ENCODE measurements at regions not wholly inside any gene's neighbourhood (a gene's known extent, or its start where the extent isn't known, plus 50 kb on each side); places are given as distances from the start of the nearest gene placed in this dataset.

DNA sequence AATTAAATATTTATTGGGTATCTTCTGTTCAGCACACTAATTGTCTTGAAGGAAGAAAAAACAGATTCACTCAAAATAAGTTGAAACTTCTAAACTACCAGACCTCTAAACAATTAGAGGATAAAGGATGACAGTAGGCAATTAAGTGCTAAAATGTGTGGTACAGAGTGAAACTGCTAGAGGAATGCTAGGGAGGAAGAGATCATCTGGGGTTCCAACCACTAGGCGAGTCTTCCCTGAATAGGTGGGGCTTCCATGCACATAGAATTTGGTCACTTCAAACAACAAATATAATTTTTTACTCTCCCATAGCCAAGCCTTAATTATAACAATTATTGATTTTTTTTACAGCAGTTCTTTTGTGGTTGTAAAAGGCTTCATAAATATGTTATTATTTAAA lies 559.0 kb upstream of the ZEB2 start:
- no peak for DNase-seq

DNA sequence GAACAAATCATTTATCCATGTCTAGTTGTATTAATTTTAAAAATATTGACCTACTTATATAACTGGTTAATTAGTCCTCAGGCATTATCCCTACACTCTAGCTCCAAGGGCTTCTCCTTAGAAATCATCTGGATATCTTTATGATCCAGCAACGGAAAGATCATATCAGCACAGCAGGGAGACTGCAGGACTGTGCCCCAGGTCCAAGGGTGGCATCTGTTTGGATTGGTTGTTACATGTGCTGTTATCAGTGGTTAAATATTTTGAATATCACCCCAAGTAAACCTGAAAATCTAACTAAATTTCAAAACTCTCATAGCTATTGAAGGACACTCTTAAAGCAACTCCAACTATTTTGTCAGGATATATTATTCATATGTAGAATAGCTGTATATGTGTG lies 556.2 kb upstream of the ZEB2 start:
- DNase-seq: no peak

DNA sequence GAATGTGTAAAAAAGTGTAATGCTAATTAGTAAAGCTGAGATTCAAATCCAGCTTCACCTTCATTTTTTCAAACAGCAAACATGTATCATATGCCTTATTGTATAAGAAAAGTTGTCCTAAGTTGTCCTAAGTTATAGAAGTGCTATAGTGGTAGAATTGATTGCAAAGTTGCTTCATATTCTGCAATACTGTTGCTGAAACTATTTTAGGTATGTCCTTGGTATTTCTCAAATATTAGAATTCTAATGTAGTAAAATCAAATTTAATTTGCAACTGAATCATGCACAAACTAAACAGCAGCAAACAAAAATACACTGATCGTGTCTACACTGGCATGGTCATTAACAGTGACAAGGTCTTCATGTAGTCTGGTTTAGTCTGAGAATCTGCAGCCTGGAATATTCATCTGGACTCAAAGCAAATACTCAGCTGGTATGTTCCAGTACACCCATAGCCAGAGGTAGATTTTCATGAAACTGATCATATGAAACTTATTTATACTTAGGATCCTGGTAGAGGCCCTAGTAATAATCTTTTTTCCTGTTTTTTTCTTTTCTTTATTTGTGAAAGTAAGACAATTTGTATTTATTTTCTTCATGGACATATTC lies 555.6 kb upstream of the ZEB2 start:
- DNase-seq: no peak

DNA sequence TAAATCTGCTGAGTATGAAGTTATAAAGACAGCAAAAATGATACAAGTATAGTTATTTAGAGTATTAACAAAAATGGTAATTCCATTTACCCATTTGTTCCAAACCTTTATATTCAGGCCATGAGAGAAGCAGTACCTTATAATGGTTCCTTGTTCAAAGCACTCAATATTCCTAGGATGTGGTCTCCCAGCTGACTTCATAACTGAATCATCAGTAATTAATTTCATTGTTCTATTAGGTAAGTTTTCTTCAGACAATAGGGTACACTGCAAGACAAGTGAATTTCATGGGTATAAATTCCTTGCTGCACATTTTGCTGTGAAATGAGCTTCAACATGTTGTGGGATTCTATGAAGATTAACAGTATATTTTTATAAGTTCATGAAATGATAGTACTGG lies 550.8 kb upstream of the ZEB2 start:
- no peak for DNase-seq

DNA sequence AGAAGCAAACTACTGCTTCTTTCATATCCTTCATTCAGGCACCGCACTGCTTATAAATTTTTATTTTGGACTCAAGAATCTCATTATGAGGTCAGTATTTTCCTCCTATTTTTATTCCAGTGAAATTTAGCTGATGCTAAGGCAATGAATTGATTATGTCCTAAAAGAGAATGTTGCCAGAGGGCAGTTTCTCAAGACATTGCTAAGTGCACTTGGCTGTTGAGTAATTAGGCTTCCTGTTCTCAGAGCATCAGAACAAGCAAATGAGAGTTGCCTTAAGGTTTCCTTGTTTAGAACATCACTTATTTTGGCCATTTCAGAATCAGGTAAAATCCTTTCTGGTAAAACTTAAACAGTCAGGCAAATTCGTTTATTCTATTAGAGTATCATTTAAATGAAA lies 548.6 kb upstream of the ZEB2 start:
- no peak for DNase-seq

DNA sequence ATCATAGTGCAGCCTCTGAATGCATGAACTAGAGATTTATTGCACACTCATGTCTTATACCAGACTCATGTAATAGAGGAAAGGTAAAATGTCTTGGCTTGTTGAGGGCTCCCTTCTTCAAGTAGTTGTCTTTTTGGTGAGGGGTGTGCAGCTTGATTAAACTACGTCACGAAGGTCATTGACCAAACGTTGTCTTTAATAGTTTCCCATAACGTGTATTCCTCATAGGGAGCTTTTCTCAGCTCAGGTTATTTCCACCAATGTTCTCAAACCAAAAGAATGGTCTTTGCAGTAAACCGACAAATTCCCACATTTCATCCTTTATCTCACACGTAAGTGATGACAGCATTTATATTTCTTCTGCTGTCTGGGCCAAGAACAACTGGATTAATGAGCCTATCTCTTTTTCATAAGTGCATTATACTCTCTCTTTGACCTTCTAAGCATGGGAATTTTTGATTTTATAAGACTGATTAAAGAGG lies 547.7 kb upstream of the ZEB2 start:
- DNase-seq: no peak

DNA sequence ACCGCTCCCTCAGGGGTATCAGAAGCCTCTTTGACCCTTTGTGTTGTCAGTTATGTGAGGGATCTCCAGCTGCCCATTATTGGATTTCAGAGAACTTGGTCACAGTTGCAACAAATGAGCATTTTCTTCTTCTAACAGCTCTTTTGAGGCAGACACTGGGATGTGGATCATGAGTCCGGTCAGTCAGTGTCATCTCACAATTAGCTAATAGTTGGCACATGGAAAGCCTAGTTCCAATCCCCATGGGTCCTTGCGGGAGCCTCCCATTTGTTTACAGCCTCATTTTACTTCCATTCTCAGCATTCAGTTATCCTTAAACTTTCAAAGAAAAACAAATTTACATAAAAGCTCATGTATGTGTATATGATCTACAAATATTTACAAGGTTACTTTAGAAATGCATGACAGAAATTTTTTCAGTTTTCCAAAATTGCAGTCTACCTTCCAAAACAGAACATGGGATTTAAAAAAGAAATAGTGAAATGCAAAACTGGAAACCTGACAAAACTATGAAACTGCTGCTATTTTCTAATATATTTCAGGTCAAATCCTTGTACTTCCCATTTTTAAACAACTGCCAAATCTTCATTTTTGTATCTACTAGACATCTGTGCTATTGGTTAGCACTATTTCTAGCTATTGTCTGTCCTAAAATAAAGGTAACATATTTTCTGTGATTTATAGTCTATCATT lies 547.1 kb upstream of the ZEB2 start:
- DNase-seq: no peak

DNA sequence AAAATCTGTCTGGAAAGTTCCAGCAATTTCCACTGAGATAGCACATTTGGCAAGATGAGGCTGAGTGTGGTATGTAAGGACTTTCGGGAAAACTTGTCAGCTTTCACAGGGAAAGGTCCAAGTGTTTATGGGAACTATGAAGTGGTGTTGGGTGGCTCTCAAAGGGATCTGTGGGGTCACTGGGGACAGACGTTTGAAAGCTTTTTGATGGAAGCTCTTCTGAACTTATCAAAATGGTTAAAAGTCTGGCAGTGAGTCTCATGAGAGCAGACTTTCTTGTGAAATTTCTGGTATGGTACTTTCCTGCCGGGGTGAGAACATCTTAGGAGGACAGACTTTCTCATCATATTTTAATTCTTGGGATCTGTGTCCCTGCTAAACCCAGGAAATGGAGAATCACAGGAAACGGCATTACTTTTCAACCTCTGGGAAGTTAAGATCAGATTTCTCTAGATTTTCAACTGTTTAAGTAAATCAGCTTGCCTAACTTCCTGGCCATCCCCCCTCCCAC lies 546.3 kb upstream of the ZEB2 start:
- DNase-seq: no peak

DNA sequence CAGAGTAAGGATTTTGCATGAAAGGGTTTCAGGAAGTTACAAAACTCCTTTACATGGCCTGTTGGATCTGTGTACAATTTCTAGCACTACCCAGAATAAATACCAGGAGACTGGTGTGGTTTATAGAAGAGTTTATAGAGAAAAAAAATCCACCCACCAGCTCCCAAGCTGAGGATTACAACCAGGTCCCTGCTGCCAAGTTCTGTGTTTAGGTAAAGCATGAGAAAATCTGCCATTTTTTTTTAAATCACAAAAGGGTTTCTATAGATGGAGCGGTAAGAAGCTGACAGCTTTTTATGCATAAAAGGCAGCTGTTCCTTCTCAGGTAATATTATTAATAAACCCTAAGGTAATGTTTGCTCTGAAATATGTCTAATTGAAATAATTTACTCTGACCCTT lies 545.4 kb upstream of the ZEB2 start:
- DNase-seq: no peak

DNA sequence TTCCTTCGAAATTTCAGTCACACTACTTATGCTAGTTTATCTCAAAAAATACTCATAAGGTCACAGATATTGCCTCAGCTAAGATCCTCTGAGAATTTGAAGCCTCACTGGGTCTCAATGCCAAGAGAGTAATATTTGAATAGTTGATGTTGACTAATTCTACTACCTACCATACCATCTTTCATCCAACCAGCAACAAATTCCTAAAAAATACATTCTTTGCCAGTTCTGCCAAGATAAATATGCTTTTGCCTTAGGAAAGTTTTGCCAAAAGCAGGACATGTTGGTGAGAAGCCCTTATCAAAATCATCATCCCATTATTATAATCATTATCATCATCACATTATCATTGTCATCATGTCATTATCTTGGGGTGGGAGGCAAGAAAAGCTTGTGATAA lies 544.6 kb upstream of the ZEB2 start:
- DNase-seq: no peak

DNA sequence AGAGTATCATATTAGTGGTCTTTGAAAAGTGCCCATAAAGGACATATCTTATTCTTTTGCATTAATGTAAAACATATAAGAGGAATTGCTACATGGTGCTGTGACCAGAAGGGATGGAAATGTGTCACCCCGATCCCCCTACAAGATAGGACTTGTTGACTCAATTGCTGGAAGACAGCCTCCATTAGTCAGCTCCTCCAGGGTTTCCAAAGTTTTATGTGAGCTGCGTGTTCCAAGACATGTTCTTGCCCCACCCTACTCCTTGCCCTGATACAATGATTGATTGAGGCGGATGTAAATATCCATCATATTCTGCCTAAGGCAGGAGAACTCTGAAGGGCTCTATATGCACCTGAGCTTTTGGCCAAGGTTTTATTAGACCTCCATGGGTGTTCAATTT lies 541.0 kb upstream of the ZEB2 start:
- DNase-seq: no peak

DNA sequence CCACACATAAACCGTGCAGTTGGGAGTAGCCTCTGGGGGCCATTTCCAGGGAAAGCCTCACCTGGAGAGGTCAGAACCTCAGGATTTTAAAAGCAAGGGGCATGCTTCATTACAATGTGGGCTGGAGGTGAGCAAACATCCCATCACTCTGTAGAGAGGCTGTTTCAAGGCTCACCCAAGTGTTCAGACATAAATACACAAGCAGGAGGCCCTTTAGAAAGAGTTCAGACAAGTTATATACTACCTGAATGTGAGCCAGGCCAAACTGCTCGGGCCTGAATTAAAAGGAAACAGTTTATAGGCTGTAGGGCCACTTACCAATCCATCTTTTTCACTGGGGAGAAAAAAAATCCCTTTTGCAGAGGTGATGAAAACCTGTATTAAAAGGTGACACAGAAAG lies 540.0 kb upstream of the ZEB2 start:
- DNase-seq: no peak

DNA sequence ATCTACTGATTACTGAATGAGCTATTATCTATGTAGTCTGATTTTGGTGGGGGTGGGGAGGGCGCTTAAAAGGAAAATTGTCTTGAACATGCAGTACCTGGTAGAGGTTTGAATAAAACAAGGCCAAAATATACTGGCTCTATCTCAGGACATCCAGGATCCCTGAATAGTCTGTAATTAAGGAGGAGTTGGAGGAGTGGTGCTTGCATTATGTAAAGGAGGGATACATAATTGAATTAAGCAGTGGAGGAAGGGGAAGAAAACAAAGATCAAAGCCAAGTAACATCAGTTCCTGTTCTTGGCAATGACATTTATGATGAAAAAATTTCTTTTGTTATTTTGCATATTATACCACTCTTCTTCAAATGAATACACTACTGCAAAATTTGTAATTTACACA lies 539.4 kb upstream of the ZEB2 start:
- DNase-seq: no peak

DNA sequence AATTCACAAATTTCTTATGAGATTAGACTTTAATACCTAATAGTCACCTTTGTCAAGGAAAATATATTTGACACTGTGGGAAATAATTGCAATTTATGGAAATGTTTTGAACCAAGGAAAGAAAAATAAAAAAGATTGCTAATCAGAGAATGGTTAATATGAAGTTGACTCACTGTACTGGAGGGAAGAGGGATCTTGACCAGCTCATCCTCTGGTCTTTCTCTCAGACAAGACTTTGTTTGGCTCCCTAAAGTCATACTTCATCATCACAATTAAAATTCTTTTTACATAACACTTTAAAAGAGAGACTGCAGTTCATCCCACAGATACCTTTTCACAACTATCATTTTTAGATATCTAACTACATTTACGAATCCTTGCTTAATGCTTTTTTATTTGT lies 538.5 kb upstream of the ZEB2 start:
- DNase-seq: no peak

DNA sequence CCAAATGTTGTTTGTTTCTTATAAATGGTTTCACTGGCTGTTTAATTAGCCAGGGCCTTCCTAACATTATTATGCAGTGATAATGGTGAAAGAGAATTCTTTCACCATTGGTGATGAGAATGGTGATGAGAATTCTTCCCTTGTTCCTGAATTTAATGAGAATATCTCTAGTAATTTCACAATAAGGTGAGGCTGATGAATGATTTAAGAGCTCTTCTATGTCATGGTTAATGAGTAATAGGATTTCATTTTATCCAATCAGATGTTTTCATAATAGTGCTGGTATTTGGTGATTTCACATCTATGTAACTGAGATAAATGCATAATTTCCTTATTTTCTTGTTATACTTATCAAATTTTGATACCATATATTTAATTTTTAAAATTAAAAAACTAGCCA lies 535.7 kb upstream of the ZEB2 start:
- DNase-seq: no peak

DNA sequence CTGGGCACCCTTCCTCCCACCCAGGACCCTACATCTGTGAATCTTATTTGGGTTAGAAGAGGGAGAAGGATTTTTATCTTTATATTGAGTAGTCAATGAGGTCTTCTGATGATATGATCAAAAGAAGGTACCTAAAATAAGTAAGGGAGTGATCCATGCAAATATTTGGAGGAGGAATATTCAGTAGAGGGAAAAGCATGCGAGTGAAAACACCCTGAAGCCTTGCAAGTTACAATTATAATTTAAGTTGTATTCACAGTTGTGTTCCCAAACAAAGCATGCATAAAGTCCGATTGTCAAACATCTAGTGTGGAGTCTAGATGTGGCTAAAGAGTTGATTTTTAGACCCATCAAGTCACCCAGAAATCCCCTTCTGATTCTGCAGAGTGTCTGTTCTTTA lies 530.2 kb upstream of the ZEB2 start:
- DNase-seq: no peak

DNA sequence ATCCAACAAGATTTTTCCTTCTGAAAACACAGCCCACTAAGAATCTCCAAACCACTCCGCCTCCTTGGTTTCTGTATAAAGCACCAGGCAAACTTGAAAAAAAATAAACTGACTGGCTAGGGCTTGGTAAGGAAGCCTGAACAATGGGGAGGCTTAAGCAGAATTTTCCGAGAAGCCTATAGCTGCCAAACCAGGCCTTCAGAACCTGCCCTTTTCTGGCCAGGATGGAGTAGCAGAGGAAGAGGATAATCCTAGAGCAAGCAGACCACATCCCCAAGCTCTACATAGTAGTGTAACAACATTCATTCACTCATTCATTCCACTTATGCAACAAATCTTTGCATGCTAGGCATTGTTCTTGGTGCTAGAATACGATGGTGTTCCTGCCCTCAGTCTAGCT lies 529.6 kb upstream of the ZEB2 start:
- no peak for DNase-seq

DNA sequence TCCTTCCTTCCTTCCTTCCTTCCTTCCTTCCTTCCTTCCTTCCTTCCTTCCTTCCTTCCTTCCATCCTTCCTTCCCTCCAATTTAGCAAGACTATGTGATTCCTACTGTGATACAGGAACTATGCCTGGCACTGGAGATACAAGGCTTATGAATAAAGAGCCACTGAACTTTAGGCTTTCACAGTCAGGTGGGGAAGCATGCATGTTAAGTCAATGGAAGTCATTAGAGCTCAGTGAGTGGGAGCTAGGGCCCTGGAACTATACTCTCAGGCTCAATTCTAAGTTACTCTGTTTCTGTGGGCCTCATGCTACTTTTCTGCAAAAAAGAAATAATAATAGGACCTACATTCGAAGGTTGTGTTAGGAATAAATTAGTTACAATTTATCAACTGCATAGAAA lies 527.6 kb upstream of the ZEB2 start:
- no peak for DNase-seq

DNA sequence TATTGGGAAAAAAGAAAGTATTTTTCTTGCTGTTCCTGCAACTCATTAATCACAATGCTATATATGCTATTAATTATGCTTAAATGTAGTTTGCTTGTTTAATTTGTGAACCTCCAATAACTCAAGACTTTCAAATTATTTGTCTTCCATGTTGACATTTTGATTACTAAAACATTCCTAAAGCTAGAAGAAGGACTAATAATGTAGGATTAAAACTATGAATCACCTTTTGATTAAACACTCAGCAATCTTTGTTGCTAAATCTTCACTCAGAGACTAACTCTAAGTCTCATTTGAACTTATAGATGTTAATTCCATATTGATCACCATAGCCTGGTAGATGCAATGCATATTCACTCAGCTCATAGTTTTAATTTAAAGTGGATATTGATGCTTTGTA lies 524.6 kb upstream of the ZEB2 start:
- DNase-seq: no peak

DNA sequence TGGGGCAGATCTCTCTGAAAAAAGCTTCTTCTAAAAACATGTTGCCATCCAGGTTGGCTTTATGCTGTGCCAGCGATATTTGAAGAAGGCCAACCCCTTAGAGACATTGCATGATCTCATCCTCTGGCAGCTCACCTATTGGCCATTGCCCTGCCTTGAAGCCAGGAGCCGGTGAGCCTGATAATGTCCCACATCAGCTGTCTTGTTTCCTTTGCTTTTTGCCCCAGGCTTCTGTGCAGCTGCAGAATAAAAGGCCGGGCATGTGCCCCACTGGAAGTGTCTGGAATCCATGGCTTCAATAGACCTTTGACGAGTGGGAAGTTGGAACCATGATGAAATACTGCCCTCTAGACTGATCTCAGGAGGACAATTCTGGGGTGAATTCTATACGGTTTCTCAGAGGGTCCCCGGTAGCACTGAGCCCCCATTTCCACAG lies 523.5 kb upstream of the ZEB2 start:
- no peak for DNase-seq

DNA sequence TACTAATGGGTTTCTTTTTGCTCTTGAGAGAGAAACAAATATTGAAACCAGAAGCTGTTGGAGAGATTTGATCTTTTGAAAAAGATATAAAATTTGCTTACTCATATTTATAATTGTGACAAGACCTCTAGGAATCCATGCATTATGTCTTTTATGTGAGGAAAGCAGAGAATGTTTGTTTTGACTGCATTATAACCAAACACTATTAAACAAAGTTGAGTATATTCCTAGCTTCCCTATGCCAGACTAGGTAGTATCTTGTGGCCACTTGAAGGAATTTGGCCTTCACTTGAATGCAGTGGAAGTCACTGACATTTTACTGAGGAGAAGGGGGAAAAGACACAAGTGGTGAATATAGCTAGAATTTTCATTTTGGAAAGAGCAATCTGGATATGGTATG lies 521.8 kb upstream of the ZEB2 start:
- DNase-seq: no peak

DNA sequence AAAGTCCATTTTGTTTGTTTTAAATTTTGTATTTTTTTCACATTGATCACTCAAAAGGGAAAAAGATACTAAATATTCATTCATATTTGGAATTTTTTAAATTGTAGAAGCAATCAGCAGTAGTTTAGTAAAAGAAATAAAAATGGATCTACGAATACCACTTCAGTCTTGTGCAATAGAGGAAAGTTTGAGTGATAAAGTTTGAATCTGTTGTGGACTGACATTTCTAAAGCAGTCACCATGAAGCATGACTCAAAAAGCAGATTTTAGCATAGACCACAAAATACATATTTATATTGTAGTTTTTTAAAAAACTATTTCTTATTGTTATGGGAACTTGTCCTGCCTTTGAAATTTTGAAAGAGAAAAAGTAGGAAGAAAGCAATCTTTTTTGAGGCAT lies 520.5 kb upstream of the ZEB2 start:
- no peak for DNase-seq

DNA sequence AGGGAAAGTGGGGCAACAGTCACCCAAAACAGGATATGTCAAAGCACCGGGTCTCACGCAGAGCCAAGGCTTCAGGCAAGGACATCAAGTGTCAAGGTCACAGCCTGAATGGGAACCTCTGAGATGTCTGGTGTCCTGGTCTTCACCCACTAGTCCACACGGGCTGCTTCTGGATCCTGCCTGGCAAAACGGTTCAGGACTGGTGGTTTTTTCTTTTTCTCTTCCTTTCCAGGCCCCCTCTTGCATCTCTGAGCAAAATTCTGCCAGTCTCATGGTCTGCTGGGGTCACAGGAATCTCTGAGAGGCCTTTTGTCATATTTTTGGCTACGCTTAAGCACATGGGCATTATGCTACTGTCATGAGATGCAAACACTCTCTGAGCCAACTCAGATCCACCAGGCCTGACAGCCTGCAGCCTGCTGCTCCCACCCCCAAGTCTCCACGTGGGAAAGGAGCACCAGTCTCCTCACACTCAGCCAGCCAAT lies 518.2 kb upstream of the ZEB2 start:
- DNase-seq: no peak

DNA sequence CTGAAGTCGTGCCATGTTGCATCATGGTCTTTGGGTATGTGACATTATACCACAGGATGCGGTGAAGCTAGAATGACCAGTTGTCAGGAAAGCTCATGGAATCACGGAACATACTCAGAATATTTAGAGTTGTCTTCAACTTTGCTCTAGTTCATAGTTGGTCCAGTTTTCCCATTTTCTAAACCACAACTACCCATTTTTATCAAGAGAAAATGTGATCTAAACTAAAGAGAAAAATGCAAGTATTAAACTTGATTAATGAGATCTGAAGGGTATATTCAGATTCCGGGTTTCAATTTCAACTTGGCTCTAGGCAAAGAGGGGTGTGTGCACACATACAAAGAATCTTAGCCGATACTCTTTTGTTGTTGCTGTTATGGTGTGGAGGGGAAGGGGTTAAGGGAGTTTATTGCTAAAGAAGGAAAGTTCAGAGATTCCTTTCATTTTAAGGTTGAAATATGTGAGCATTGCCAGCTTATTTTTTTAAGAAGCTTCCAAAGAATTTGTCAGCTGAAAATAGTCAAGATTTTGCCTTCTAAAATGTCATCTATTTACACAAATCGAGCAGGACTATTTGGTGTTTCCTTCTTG lies 516.6 kb upstream of the ZEB2 start:
- no peak for DNase-seq

Measured in SHP77 treated with DMSO at 0.1 percent for 48 hours (cell line).